Activated T-helper 2 cell treated with anti-CD3 and anti-CD28 coated beads, Interferon-gamma antibody, Interleukin-2, Interleukin-4, amounts not matched to agents 10 μg/mL and 5 μg/mL and 100 μg/mL, durations not matched to agents 14 hours and 24 hours and 36 hours (primary cell): ENCODE measurements at regions not wholly inside any gene's neighbourhood (a gene's known extent, or its start where the extent isn't known, plus 50 kb on each side); places are given as distances from the start of the nearest gene placed in this dataset.

Experiments
- DNase-seq: peaks from one replicate; pipeline ENCODE4 v3.0.0; 2021; ENCODE audit warnings: low spot score
- H3K27ac Mint-ChIP-seq: one replicate; pipeline ENCODE4 v1.8.0; 2021; ENCODE audit warnings: mixed read lengths
- H3K27me3 Mint-ChIP-seq: one replicate; pipeline ENCODE4 v1.8.0; 2021; ENCODE audit warnings: low read depth, mixed read lengths
- H3K36me3 Mint-ChIP-seq: one replicate; pipeline ENCODE4 v1.8.0; 2021; ENCODE audit warnings: low read depth, mixed read lengths
- H3K4me1 Mint-ChIP-seq: one replicate; pipeline ENCODE4 v1.8.0; 2021; ENCODE audit warnings: low read depth, mixed read lengths
- H3K4me3 Mint-ChIP-seq: one replicate; pipeline ENCODE4 v1.8.0; 2021; ENCODE audit warnings: low read depth, mild to moderate bottlenecking, moderate library complexity, mixed read lengths
- H3K9me3 Mint-ChIP-seq: one replicate; pipeline ENCODE4 v1.8.0; 2021; ENCODE audit warnings: mixed read lengths
- intact Hi-C: fragments of 100-400 bp; cut with micrococcal nuclease; formaldehyde crosslinking; loops from one replicate; pipeline ENCODE4 v1.15.1; 2023

- intact Hi-C loops, result no loop called here
- Mint-ChIP-seq H3K36me3 (no peaks in the 10 kb centered on the region), H3K4me3 (no peak overlapping the region), H3K27me3 (peaks cover 14% of the 10 kb centered on the region), H3K4me1 (no peaks in the 10 kb centered on the region), H3K9me3 (no peaks in the 10 kb centered on the region), H3K27ac (no peak overlapping the region)
- no peak for DNase-seq
These were observed 126.7 kb upstream of the TSPAN5 start for GRCh38 chr4:98784947-98785706.

- Mint-ChIP-seq H3K4me3 (no peak overlapping the region), H3K27me3 (peaks cover 14% of the 10 kb centered on the region), H3K9me3 (no peaks in the 10 kb centered on the region), H3K4me1 (no peaks in the 10 kb centered on the region), H3K36me3 (no peaks in the 10 kb centered on the region), H3K27ac (no peak overlapping the region)
- DNase-seq, result no peak
- intact Hi-C loops, result no loop called here
These were observed 123.4 kb upstream of the TSPAN5 start for GRCh38 chr4:98781641-98782357.

GRCh38 chr4:98780926-98781325, 122.5 kb upstream of the TSPAN5 start:
- H3K4me3 Mint-ChIP-seq, result no peak overlapping the region
- H3K36me3 Mint-ChIP-seq, result no peaks in the 10 kb centered on the region

GRCh38 chr4:98779088-98779487, 120.7 kb upstream of the TSPAN5 start:
- Mint-ChIP-seq H3K4me1 (no peaks in the 10 kb centered on the region), H3K36me3 (no peaks in the 10 kb centered on the region), H3K27me3 (peaks cover 14% of the 10 kb centered on the region), H3K9me3 (no peaks in the 10 kb centered on the region), H3K27ac (no peak overlapping the region), H3K4me3 (no peak overlapping the region)
- intact Hi-C loops, result no loop called here
- DNase-seq, result no peak

More at GRCh38 chr4:98780926-98781325, 122.5 kb upstream of the TSPAN5 start:
- Mint-ChIP-seq H3K27ac (no peak overlapping the region), H3K27me3 (peaks cover 14% of the 10 kb centered on the region), H3K4me1 (no peaks in the 10 kb centered on the region), H3K9me3 (no peaks in the 10 kb centered on the region)
- intact Hi-C loops, result no loop called here
- DNase-seq, result no peak

- H3K36me3 Mint-ChIP-seq, result no peaks in the 10 kb centered on the region
- peaks cover 13% of the 10 kb centered on the region for H3K27me3 Mint-ChIP-seq
- H3K9me3 Mint-ChIP-seq, result no peaks in the 10 kb centered on the region
- no peak overlapping the region for H3K27ac Mint-ChIP-seq
- no peak for DNase-seq
- intact Hi-C loops, result no loop called here
- no peaks in the 10 kb centered on the region for H3K4me1 Mint-ChIP-seq
- no peak overlapping the region for H3K4me3 Mint-ChIP-seq
These were observed 119.8 kb upstream of the TSPAN5 start for GRCh38 chr4:98778206-98778605.

- no peaks in the 10 kb centered on the region for H3K4me1 Mint-ChIP-seq
- H3K9me3 Mint-ChIP-seq, result no peaks in the 10 kb centered on the region
- no peak overlapping the region for H3K4me3 Mint-ChIP-seq
- H3K27me3 Mint-ChIP-seq, result peaks cover 3% of the 10 kb centered on the region
- intact Hi-C loops, result no loop called here
- H3K36me3 Mint-ChIP-seq, result no peaks in the 10 kb centered on the region
- DNase-seq, result no peak
- no peak overlapping the region for H3K27ac Mint-ChIP-seq
These were observed 117.3 kb upstream of the TSPAN5 start for GRCh38 chr4:98775672-98776071.

- intact Hi-C loops, result no loop called here
- H3K27ac Mint-ChIP-seq, result no peak overlapping the region
- H3K27me3 Mint-ChIP-seq, result peaks cover 5% of the 10 kb centered on the region
- no peak overlapping the region for H3K4me3 Mint-ChIP-seq
- H3K9me3 Mint-ChIP-seq, result peaks cover 11% of the 10 kb centered on the region
- H3K36me3 Mint-ChIP-seq, result no peaks in the 10 kb centered on the region
- no peak for DNase-seq
- no peaks in the 10 kb centered on the region for H3K4me1 Mint-ChIP-seq
These were observed 115.2 kb upstream of the TSPAN5 start for GRCh38 chr4:98773638-98774037.

GRCh38 chr4:98771959-98772632, 113.7 kb upstream of the TSPAN5 start:
- peaks cover 5% of the 10 kb centered on the region for H3K27me3 Mint-ChIP-seq
- H3K4me3 Mint-ChIP-seq, result no peak overlapping the region
- intact Hi-C loops, result no loop called here
- no peaks in the 10 kb centered on the region for H3K36me3 Mint-ChIP-seq
- H3K4me1 Mint-ChIP-seq, result no peaks in the 10 kb centered on the region
- no peak for DNase-seq
- peaks cover 16% of the 10 kb centered on the region for H3K9me3 Mint-ChIP-seq
- no peak overlapping the region for H3K27ac Mint-ChIP-seq

GRCh38 chr4:98765771-98766170, 107.4 kb upstream of the TSPAN5 start:
- intact Hi-C loops, result no loop called here
- Mint-ChIP-seq H3K27ac (no peak overlapping the region), H3K9me3 (peaks cover 33% of the 10 kb centered on the region), H3K27me3 (peaks cover 2% of the 10 kb centered on the region), H3K4me1 (no peaks in the 10 kb centered on the region), H3K36me3 (peaks cover 4% of the 10 kb centered on the region), H3K4me3 (no peak overlapping the region)
- no peak for DNase-seq

GRCh38 chr4:98758182-98758581, 99.8 kb upstream of the TSPAN5 start:
- Mint-ChIP-seq H3K4me1 (no peaks in the 10 kb centered on the region), H3K27me3 (no peaks in the 10 kb centered on the region), H3K4me3 (no peak overlapping the region), H3K9me3 (no peaks in the 10 kb centered on the region), H3K27ac (no peak overlapping the region), H3K36me3 (no peaks in the 10 kb centered on the region)
- no peak for DNase-seq
- intact Hi-C loops, result no loop called here

- DNase-seq, result no peak
- Mint-ChIP-seq H3K27me3 (no peaks in the 10 kb centered on the region), H3K27ac (no peak overlapping the region), H3K4me3 (no peak overlapping the region), H3K4me1 (no peaks in the 10 kb centered on the region), H3K9me3 (no peaks in the 10 kb centered on the region), H3K36me3 (no peaks in the 10 kb centered on the region)
- intact Hi-C loops, result no loop called here
These were observed 96.3 kb upstream of the TSPAN5 start for GRCh38 chr4:98754736-98755135.

GRCh38 chr4:98749206-98749605, 90.8 kb upstream of the TSPAN5 start:
- H3K36me3 Mint-ChIP-seq, result no peaks in the 10 kb centered on the region
- no peaks in the 10 kb centered on the region for H3K27me3 Mint-ChIP-seq
- intact Hi-C loops, result no loop called here
- no peak overlapping the region for H3K4me3 Mint-ChIP-seq
- H3K27ac Mint-ChIP-seq, result no peak overlapping the region
- no peak for DNase-seq
- peaks cover 6% of the 10 kb centered on the region for H3K4me1 Mint-ChIP-seq
- no peaks in the 10 kb centered on the region for H3K9me3 Mint-ChIP-seq

GRCh38 chr4:98748609-98749008, 90.2 kb upstream of the TSPAN5 start:
- H3K9me3 Mint-ChIP-seq, result no peaks in the 10 kb centered on the region
- no peak overlapping the region for H3K4me3 Mint-ChIP-seq
- intact Hi-C loops, result no loop called here
- DNase-seq, result no peak
- peaks cover 6% of the 10 kb centered on the region for H3K4me1 Mint-ChIP-seq
- no peaks in the 10 kb centered on the region for H3K27me3 Mint-ChIP-seq
- H3K36me3 Mint-ChIP-seq, result no peaks in the 10 kb centered on the region
- H3K27ac Mint-ChIP-seq, result no peak overlapping the region
